Naive thymus-derived CD4-positive, alpha-beta T cell (primary cell): ENCODE measurements at regions not wholly inside any gene's neighbourhood (a gene's known extent, or its start where the extent isn't known, plus 50 kb on each side); places are given as distances from the start of the nearest gene placed in this dataset.

Experiments
- ATAC-seq: fragments of 150-1000 bp; cut with Tn5 transposase; 2 replicates; pipeline ENCODE4 v1.10.0; 2021; ENCODE audit warnings: mild to moderate bottlenecking, moderate library complexity
- CTCF ChIA-PET: fragments of 350-600 bp; sonication (Branson Sonifier 250); formaldehyde crosslinking; loops from one replicate; lab custom pipeline; 2021; ENCODE audit warnings: antibody characterized with exemption; lab: Charles Lee
- POLR2A ChIA-PET: fragments of 350-600 bp; sonication (Branson Sonifier 250); formaldehyde crosslinking; loops from one replicate; lab custom pipeline; 2021; ENCODE audit warnings: antibody characterized with exemption, inconsistent platforms; lab: Charles Lee
- DNase-seq, 9 donors: peaks; one replicate each; pipeline versions ENCODE4 v3.0.0 to v3.0.0-alpha.2; 2020 to 2022; ENCODE audit warnings: mixed read lengths in 1 of 9
- H3K27ac ChIP-seq: one replicate; pipeline ENCODE4 v1.7.0; 2013; ENCODE audit warnings: mild to moderate bottlenecking, low read depth, low read length, moderate library complexity
- H3K27me3 ChIP-seq, 2 donors: one replicate each; pipeline ENCODE4 v1.7.0; 2013; ENCODE audit warnings: low read length in 2 of 2, mild to moderate bottlenecking in 2 of 2, moderate library complexity in 2 of 2; ENCODE audit not compliant: control insufficient read depth in 2 of 2, insufficient read depth in 2 of 2
- H3K36me3 ChIP-seq, 3 experiments: 1 replicate in 2 of 3; 2 replicates in 1 of 3; pipeline ENCODE4 v1.7.0; 2013; ENCODE audit warnings: low read length in 3 of 3, mild to moderate bottlenecking in 3 of 3, moderate library complexity in 1 of 3; ENCODE audit not compliant: insufficient read depth in 3 of 3, control insufficient read depth in 2 of 3
- H3K4me1 ChIP-seq, 2 donors: one replicate each; pipeline ENCODE4 v1.7.0; 2013; ENCODE audit warnings: low read length in 2 of 2, mild to moderate bottlenecking in 2 of 2, moderate library complexity in 1 of 2; ENCODE audit not compliant: control insufficient read depth in 2 of 2, insufficient read depth in 2 of 2
- H3K4me3 ChIP-seq: 2 replicates; pipeline ENCODE4 v1.7.0; 2013; ENCODE audit warnings: mild to moderate bottlenecking, low read length
- H3K9me3 ChIP-seq, 3 experiments: 1 replicate in 2 of 3; 2 replicates in 1 of 3; pipeline ENCODE4 v1.7.0; 2013; ENCODE audit warnings: low read length in 3 of 3; ENCODE audit not compliant: control insufficient read depth in 2 of 3
- H3K27ac Mint-ChIP-seq, 9 donors: one replicate each; pipeline ENCODE4 v1.8.0; 2020 to 2022; ENCODE audit warnings: mixed read lengths in 9 of 9, mild to moderate bottlenecking in 8 of 9, moderate library complexity in 5 of 9, inconsistent platforms in 2 of 9
- H3K27me3 Mint-ChIP-seq, 5 donors: one replicate each; pipeline ENCODE4 v1.8.0; 2021 to 2022; ENCODE audit warnings: mixed read lengths in 5 of 5, mild to moderate bottlenecking in 1 of 5
- H3K36me3 Mint-ChIP-seq, 5 donors: one replicate each; pipeline ENCODE4 v1.8.0; 2020 to 2022; ENCODE audit warnings: mixed read lengths in 5 of 5, mild to moderate bottlenecking in 3 of 5, inconsistent platforms in 1 of 5
- H3K4me1 Mint-ChIP-seq, 7 donors: one replicate each; pipeline ENCODE4 v1.8.0; 2020 to 2022; ENCODE audit warnings: mixed read lengths in 7 of 7, mild to moderate bottlenecking in 3 of 7, inconsistent platforms in 1 of 7
- H3K4me3 Mint-ChIP-seq, 10 donors: one replicate each; pipeline ENCODE4 v1.8.0; 2020 to 2022; ENCODE audit warnings: mild to moderate bottlenecking in 10 of 10, mixed read lengths in 10 of 10, moderate library complexity in 6 of 10, inconsistent platforms in 2 of 10
- H3K9me3 Mint-ChIP-seq, 11 donors: one replicate each; pipeline ENCODE4 v1.8.0; 2020 to 2022; ENCODE audit warnings: mixed read lengths in 11 of 11, mild to moderate bottlenecking in 4 of 11, inconsistent platforms in 1 of 11, moderate library complexity in 1 of 11
- intact Hi-C, 2 donors: fragments of 100-400 bp; cut with micrococcal nuclease; formaldehyde crosslinking; loops; one replicate each; pipeline ENCODE4 v1.15.1; 2023

DNA sequence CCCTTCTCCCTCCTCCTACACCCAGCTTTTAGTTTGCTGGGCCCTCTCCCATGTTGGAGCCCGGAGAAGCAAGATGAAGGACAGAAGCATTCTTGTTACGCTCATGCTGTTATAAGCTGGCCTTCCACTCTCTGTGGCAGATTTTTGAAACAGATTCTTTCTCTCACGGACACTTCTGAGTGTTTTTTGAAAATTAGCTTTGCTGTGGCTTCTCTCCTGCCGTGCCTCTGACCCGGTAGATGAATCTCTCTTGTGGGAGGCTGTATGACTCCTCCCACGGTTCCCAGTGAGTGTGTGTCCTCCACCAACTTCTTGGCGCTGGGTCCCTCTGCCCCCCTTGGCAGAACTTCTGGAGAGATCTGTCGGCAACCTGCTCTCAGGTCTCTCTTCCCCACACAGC is 269.3 kb upstream of the MYT1L start:
- H3K4me3 Mint-ChIP-seq: no peak overlapping the region
- Histone ChIP-seq H3K4me1 (no peaks in the 10 kb centered on the region), H3K9me3 (no peaks in the 10 kb centered on the region), H3K4me3 (no peak overlapping the region), H3K27ac (no peak overlapping the region), H3K36me3 (no peaks in the 10 kb centered on the region), H3K27me3 (no peaks in the 10 kb centered on the region)
- ChIA-PET POLR2A (interaction anchor here (0.5 kb wide), 1 partner anchor 17 kb away, joined by 3 read pairs; no protein-coding TSS in a partner anchor), CTCF (no interaction called here)
- DNase-seq (no peak), ATAC-seq (no peak)
- H3K27ac Mint-ChIP-seq: no peak overlapping the region
- H3K9me3 Mint-ChIP-seq: peaks cover 0 to 12% (median 3%) of the 10 kb centered on the region in 11 donors
- H3K27me3 Mint-ChIP-seq: peaks cover 4 to 18% (median 5%) of the 10 kb centered on the region in 5 donors
- peaks cover 0 to 5% (median 0%) of the 10 kb centered on the region in 5 donors for H3K36me3 Mint-ChIP-seq
- no peaks in the 10 kb centered on the region for H3K4me1 Mint-ChIP-seq
- intact Hi-C loops: no loop called here

DNA sequence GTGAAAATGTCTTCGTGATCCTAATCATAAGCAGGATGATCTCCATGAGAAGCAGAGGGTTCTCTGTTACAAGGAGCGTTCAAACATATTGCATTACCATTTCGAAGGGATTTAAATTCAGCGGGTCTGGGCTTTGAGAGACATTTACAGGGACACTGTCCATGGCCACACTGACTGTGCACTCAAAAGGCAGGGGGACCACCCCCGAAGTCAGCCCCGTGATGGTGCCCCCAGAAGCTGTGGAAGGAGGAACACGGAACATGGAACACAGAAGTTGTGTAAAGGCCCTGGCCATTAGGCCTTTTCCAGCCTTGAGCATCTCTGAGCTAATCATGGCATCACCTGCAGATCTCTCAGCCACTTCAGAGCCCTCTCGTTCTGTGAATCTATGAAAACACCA is 268.4 kb upstream of the MYT1L start:
- H3K9me3 ChIP-seq: no peaks in the 10 kb centered on the region
- no peaks in the 10 kb centered on the region for H3K4me1 Mint-ChIP-seq
- H3K36me3 Mint-ChIP-seq: peaks cover 0 to 5% (median 0%) of the 10 kb centered on the region in 5 donors
- peaks cover 4 to 17% (median 5%) of the 10 kb centered on the region in 5 donors for H3K27me3 Mint-ChIP-seq
- intact Hi-C loops: no loop called here
- ChIA-PET CTCF (no interaction called here), POLR2A (no interaction called here)
- H3K27me3 ChIP-seq: no peaks in the 10 kb centered on the region
- H3K4me3 Mint-ChIP-seq: no peak overlapping the region
- ATAC-seq (no peak), DNase-seq (no peak)
- H3K27ac Mint-ChIP-seq: no peak overlapping the region
- peaks cover 0 to 20% (median 8%) of the 10 kb centered on the region in 11 donors for H3K9me3 Mint-ChIP-seq
- no peaks in the 10 kb centered on the region for H3K36me3 ChIP-seq
- no peak overlapping the region for H3K27ac ChIP-seq
- H3K4me1 ChIP-seq: no peaks in the 10 kb centered on the region
- H3K4me3 ChIP-seq: no peak overlapping the region

DNA sequence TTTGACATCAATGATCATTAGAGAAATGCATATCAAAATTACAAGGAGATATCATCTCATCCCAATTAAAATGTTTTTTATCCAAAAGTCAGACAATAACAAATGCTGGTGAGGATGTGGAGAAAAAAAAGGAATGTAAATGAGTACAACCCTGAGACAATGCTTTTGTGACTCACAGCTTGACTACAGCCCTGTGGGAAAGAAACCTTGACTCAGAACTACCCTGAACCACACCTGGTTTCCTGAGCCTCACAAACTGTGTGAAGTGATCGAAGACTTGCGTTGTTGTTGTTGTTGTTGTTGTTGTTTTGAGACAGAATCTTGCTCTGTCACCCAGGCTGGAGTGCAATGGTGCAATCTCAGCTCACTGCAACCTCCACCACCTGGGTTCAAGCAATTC is 266.6 kb upstream of the MYT1L start:
- peaks cover 0 to 10% (median 3%) of the 10 kb centered on the region in 5 donors for H3K36me3 Mint-ChIP-seq
- peaks cover 0 to 36% (median 12%) of the 10 kb centered on the region in 11 donors for H3K9me3 Mint-ChIP-seq
- ChIA-PET POLR2A (no interaction called here), CTCF (no interaction called here)
- intact Hi-C loops: no loop called here
- Histone ChIP-seq H3K9me3 (no peaks in the 10 kb centered on the region), H3K27ac (no peak overlapping the region), H3K36me3 (no peaks in the 10 kb centered on the region), H3K27me3 (no peaks in the 10 kb centered on the region), H3K4me1 (no peaks in the 10 kb centered on the region), H3K4me3 (no peak overlapping the region)
- no peak overlapping the region for H3K4me3 Mint-ChIP-seq
- no peak for ATAC-seq
- no peak for DNase-seq
- H3K27ac Mint-ChIP-seq: no peak overlapping the region
- H3K27me3 Mint-ChIP-seq: peaks cover 10 to 23% (median 11%) of the 10 kb centered on the region in 5 donors
- H3K4me1 Mint-ChIP-seq: no peaks in the 10 kb centered on the region

DNA sequence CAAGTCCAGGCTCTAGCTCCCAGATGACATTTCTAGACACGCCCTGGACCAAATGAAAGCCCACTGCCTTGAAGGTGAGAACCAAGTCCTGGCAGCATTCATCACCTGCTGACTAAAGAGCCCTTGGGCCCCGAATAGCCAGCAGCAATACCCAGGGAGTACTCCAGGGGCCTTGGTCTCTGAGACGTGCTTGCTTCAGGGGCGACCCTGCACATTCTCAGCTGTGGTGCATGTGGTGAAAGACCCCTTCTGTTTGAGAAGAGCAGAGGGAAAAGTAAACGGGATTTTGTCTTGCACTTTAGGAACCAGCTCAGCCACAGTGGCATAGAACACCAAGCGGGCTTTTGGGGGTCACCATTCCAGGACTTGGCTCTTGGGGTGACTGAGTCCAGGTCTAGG is 260.5 kb upstream of the MYT1L start:
- no peaks in the 10 kb centered on the region for H3K4me1 Mint-ChIP-seq
- CTCF ChIA-PET: no interaction called here
- POLR2A ChIA-PET: no interaction called here

DNA sequence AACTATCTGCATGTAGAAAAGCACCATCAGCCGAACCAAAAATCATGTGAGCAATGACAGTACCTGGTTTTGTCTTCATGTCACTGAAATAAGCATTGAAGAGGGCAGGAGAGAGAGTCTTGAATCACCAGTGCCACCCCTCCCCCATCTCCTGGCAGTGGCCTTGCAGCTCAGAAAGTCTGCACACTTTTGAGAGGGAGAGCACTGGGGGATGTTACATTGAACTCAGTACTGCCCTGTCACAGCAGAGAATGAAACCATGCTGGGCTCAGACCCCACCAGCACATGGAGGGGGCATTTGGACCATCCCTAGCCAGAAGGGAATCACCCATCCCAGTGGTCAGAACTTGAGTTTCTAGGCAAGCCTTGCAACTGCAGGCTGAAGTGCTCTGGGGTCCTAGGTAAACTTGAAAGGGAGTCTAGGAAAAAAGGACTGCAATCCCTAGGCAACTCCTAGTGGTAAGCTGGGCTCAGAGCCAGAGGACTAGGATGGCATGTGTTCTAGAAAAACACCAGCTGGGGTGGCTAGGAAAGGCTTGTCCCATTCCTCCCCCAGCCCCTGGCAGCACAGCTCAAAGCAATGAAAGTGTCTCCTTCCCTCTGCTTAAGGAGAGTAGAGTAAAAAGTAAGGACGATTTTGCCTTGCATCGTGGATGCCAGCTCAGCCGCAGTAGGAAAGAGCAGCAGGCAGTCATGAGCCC is 259.9 kb upstream of the MYT1L start:
- POLR2A ChIA-PET: no interaction called here
- H3K27me3 Mint-ChIP-seq: peaks cover 7 to 14% (median 8%) of the 10 kb centered on the region in 5 donors
- Histone ChIP-seq H3K27ac (no peak overlapping the region), H3K4me3 (no peak overlapping the region), H3K4me1 (no peaks in the 10 kb centered on the region), H3K9me3 (no peaks in the 10 kb centered on the region), H3K27me3 (no peaks in the 10 kb centered on the region), H3K36me3 (no peaks in the 10 kb centered on the region)
- H3K9me3 Mint-ChIP-seq: peaks cover 0 to 35% (median 13%) of the 10 kb centered on the region in 11 donors
- DNase-seq (no peak), ATAC-seq (no peak)
- CTCF ChIA-PET: no interaction called here
- H3K4me1 Mint-ChIP-seq: no peaks in the 10 kb centered on the region
- H3K27ac Mint-ChIP-seq: no peak overlapping the region
- H3K4me3 Mint-ChIP-seq: no peak overlapping the region
- intact Hi-C loops: no loop called here
- H3K36me3 Mint-ChIP-seq: peaks cover 0 to 14% (median 3%) of the 10 kb centered on the region in 5 donors

More for the DNA sequence above, 260.5 kb upstream of the MYT1L start:
- intact Hi-C loops: no loop called here
- Histone ChIP-seq H3K27ac (no peak overlapping the region), H3K4me1 (no peaks in the 10 kb centered on the region), H3K9me3 (no peaks in the 10 kb centered on the region), H3K27me3 (no peaks in the 10 kb centered on the region), H3K36me3 (no peaks in the 10 kb centered on the region), H3K4me3 (no peak overlapping the region)
- H3K9me3 Mint-ChIP-seq: peaks cover 0 to 40% (median 15%) of the 10 kb centered on the region in 11 donors
- H3K36me3 Mint-ChIP-seq: peaks cover 0 to 15% (median 3%) of the 10 kb centered on the region in 5 donors
- peaks cover 7 to 12% (median 10%) of the 10 kb centered on the region in 5 donors for H3K27me3 Mint-ChIP-seq
- no peak overlapping the region for H3K4me3 Mint-ChIP-seq
- no peak overlapping the region for H3K27ac Mint-ChIP-seq
- no peak for DNase-seq
- no peak for ATAC-seq

DNA sequence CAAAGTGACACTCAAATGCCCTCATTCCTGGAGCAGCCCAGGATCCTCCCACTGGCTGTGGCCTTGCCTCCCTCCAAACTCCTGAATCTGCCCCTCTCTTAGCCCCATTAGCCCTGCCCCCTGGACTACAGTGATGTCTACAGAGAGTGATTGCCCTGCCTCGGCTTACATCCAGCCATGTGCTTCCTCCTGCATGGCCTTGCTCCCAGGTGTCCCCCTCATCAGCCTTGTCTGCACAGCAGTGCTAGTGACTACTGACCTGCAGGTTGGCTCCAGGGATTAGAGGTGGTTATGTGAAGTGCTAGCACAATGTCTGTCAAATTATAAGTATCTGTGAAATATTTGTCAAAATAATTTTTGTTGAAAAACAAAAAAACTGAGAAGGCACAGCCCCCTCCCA is 259.1 kb upstream of the MYT1L start:
- ChIA-PET CTCF (no interaction called here), POLR2A (no interaction called here)
- no peak overlapping the region for H3K4me3 Mint-ChIP-seq
- intact Hi-C loops: no loop called here
- no peak overlapping the region for H3K27ac ChIP-seq
- H3K27ac Mint-ChIP-seq: no peak overlapping the region
- no peaks in the 10 kb centered on the region for H3K36me3 ChIP-seq
- no peaks in the 10 kb centered on the region for H3K9me3 ChIP-seq
- peaks cover 0 to 29% (median 7%) of the 10 kb centered on the region in 11 donors for H3K9me3 Mint-ChIP-seq
- DNase-seq (no peak), ATAC-seq (no peak)
- H3K4me3 ChIP-seq: no peak overlapping the region
- peaks cover 6 to 17% (median 7%) of the 10 kb centered on the region in 5 donors for H3K27me3 Mint-ChIP-seq
- H3K27me3 ChIP-seq: no peaks in the 10 kb centered on the region
- no peaks in the 10 kb centered on the region for H3K4me1 ChIP-seq
- H3K4me1 Mint-ChIP-seq: no peaks in the 10 kb centered on the region
- H3K36me3 Mint-ChIP-seq: peaks cover 0 to 11% (median 3%) of the 10 kb centered on the region in 5 donors

DNA sequence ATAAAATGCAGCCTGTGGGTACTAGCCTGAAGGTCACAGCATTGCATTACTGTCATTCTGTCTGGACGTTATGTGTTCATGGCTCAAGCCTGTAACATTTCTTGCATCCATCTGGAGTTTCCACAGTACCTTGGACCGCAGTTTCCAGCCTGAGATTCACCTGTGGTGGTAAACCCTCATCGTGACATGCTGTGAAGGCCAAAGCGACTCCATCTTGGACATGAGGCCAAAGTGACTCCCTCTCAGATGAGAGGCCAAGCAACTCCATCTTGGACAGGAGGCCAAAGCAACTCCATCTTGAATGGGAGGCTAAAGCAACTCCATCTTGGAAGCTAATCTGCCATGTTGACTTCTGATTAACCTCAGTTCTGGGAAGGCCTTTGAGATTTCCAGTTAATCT is 257.7 kb upstream of the MYT1L start:
- peaks cover 3 to 8% (median 7%) of the 10 kb centered on the region in 5 donors for H3K27me3 Mint-ChIP-seq
- CTCF ChIA-PET: no interaction called here

More for the DNA sequence above, 257.7 kb upstream of the MYT1L start:
- Mint-ChIP-seq H3K4me1 (no peaks in the 10 kb centered on the region), H3K27ac (no peak overlapping the region), H3K36me3 (peaks cover 0 to 6% (median 3%) of the 10 kb centered on the region in 5 donors), H3K9me3 (peaks cover 0 to 27% (median 6%) of the 10 kb centered on the region in 11 donors), H3K4me3 (no peak overlapping the region)
- ATAC-seq: no peak
- Histone ChIP-seq H3K27me3 (no peaks in the 10 kb centered on the region), H3K36me3 (no peaks in the 10 kb centered on the region), H3K4me1 (no peaks in the 10 kb centered on the region), H3K9me3 (no peaks in the 10 kb centered on the region), H3K4me3 (no peak overlapping the region), H3K27ac (no peak overlapping the region)
- POLR2A ChIA-PET: no interaction called here
- DNase-seq: no peak
- intact Hi-C loops: no loop called here
